Stomach (tissue), 8 donors: ENCODE measurements at regions not wholly inside any gene's neighbourhood (a gene's known extent, or its start where the extent isn't known, plus 50 kb on each side); places are given as distances from the start of the nearest gene placed in this dataset.

Experiments used
- DNase-seq, 2 donors: peaks; one replicate each; pipeline versions ENCODE4 v3.0.0 to v3.0.0-alpha.2; 2013 to 2019
- H3K27ac ChIP-seq, 5 donors: fragments of 200-600 bp in 4 of 5; sonication (generic) in 4 of 5; one replicate each; pipeline ENCODE4 v1.5.1; 2013 to 2019; ENCODE audit warnings: mild to moderate bottlenecking in 1 of 5, moderate library complexity in 1 of 5
- H3K27me3 ChIP-seq, 3 donors: fragments of 200-600 bp; sonication (generic); one replicate each; pipeline ENCODE4 v1.5.1; 2017 to 2019; ENCODE audit warnings: mixed run types in 1 of 3
- H3K36me3 ChIP-seq, 4 donors: fragments of 200-600 bp; sonication (generic); 1 replicate in 3 of 4; 2 replicates in 1 of 4; pipeline ENCODE4 v1.5.1; 2016 to 2019
- H3K4me1 ChIP-seq, 4 donors: fragments of 200-600 bp; sonication (generic); one replicate each; pipeline ENCODE4 v1.5.1; 2016 to 2019
- H3K4me3 ChIP-seq, 4 donors: fragments of 200-600 bp; sonication (generic) in 3 of 4; one replicate each; pipeline ENCODE4 v1.5.1; 2016 to 2019; ENCODE audit warnings: mild to moderate bottlenecking in 1 of 4
- H3K9me3 ChIP-seq, 4 donors: fragments of 200-600 bp; sonication (generic); one replicate each; pipeline ENCODE4 v1.5.1; 2016 to 2019
- CTCF ChIP-seq, 7 experiments: fragments of 450-650 bp in 4 of 7; fragments of 200-600 bp in 3 of 7; sonication (generic) in 3 of 7; IDR thresholded peaks; one replicate each; pipeline ENCODE4 v1.5.1; 2016 to 2019; ENCODE audit warnings: antibody characterized with exemption in 7 of 7, control low read depth in 2 of 7, mild to moderate bottlenecking in 1 of 7
- EP300 ChIP-seq: sonication (generic); formaldehyde crosslinking; IDR thresholded peaks from one replicate; pipeline ENCODE4 v1.6.1; 2017; ENCODE audit warnings: antibody characterized with exemption
- POLR2A ChIP-seq, 4 donors: fragments of 450-650 bp; IDR thresholded peaks; one replicate each; pipeline ENCODE4 v1.6.1; 2016; ENCODE audit warnings: antibody characterized with exemption in 4 of 4, control low read depth in 2 of 4, mild to moderate bottlenecking in 1 of 4, moderate library complexity in 1 of 4
- POLR2AphosphoS5 ChIP-seq, 3 donors: sonication (generic); formaldehyde crosslinking; IDR thresholded peaks; one replicate each; pipeline ENCODE4 v1.6.1; 2016; ENCODE audit warnings: antibody characterized with exemption in 3 of 3
- WGBS, 5 donors: extraction: QIAGEN DNeasy Blood & Tissue Kit in 3 of 5; methylation state at CpG; one replicate each; pipeline versions ENCODE4 v1.1.5 to v1.1.7; 2013 to 2018; 5-methylcytosine and 5-hydroxymethylcytosine counted together
- intact Hi-C: fragments of 100-400 bp; cut with DNase I; formaldehyde crosslinking; loops from one replicate; pipeline ENCODE4 v1.15.1; 2023; ENCODE audit warnings: low total_unique reads
- donor health status: healthy with polysubstance abuse.
- donor health status: Bipolar disorder and iron deficiency.
- donor health status: healthy.

DNA sequence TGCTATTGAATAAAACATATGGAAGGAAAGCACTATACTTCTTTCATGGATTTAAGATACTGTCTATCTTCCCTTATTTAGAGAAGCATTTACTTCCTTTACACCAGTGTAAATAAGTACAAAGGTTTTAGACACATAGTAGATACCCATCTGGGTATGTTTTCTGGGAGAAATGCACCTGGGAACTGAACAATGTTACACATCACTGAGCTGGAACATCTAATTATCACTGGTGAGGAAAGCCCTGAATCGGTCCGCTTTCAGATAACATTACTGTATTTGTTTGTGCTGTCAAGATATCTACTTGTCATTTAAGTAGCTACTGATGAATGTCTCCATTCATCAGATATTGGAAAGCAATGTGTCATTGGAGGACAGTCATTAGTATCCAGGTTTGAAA lies 964.7 kb upstream of the PTPRD start:
- 49 to 64% (median 54%) methylated on average over 2 of the region's 2 CpGs for WGBS, 5 donors
- H3K27me3 ChIP-seq: no peaks in the 10 kb centered on the region
- no peaks in the 10 kb centered on the region for H3K36me3 ChIP-seq
- intact Hi-C loops: no loop called here
- no peak for TF ChIP-seq CTCF (IDR thresholded peaks at IDR 0.05)
- no peak for TF ChIP-seq POLR2AphosphoS5 (IDR thresholded peaks at IDR 0.05)
- no peak for TF ChIP-seq POLR2A (IDR thresholded peaks at IDR 0.05)
- TF ChIP-seq EP300: no peak
- H3K4me3 ChIP-seq: no peak overlapping the region
- DNase-seq: peak in 1 of 2 donors; percentile 27
- no peaks in the 10 kb centered on the region for H3K9me3 ChIP-seq
- H3K4me1 ChIP-seq: no peaks in the 10 kb centered on the region
- no peak overlapping the region for H3K27ac ChIP-seq

GRCh38 chr9:11595756-11596155 lies 983.0 kb upstream of the PTPRD start:
- no peak for DNase-seq
- Histone ChIP-seq H3K4me3 (no peak overlapping the region), H3K4me1 (no peaks in the 10 kb centered on the region), H3K27me3 (no peaks in the 10 kb centered on the region), H3K9me3 (no peaks in the 10 kb centered on the region), H3K27ac (no peak overlapping the region), H3K36me3 (no peaks in the 10 kb centered on the region)
- TF ChIP-seq EP300 (no peak), POLR2A (IDR thresholded peaks at IDR 0.05) (no peak), POLR2AphosphoS5 (IDR thresholded peaks at IDR 0.05) (no peak), CTCF (IDR thresholded peaks at IDR 0.05) (no peak)
- intact Hi-C loops: no loop called here

- H3K4me3 ChIP-seq: no peak overlapping the region
- peaks cover 0 to 10% (median 8%) of the 10 kb centered on the region in 4 donors for H3K9me3 ChIP-seq
- 80 to 91% (median 91%) methylated on average over 44 to 49 of the region's 49 CpGs for WGBS, 5 donors
- H3K36me3 ChIP-seq: no peaks in the 10 kb centered on the region
- DNase-seq: no peak
- H3K4me1 ChIP-seq: no peaks in the 10 kb centered on the region
- intact Hi-C loops: no loop called here
- H3K27me3 ChIP-seq: no peaks in the 10 kb centered on the region
- no peak overlapping the region for H3K27ac ChIP-seq
- TF ChIP-seq POLR2AphosphoS5 (IDR thresholded peaks at IDR 0.05): no peak
- no peak for TF ChIP-seq POLR2A (IDR thresholded peaks at IDR 0.05)
- TF ChIP-seq EP300: no peak
- TF ChIP-seq CTCF (IDR thresholded peaks at IDR 0.05): no peak
These were observed 1005.5 kb upstream of the PTPRD start for GRCh38 chr9:11618241-11618805.

- Histone ChIP-seq H3K36me3 (no peaks in the 10 kb centered on the region), H3K4me1 (no peaks in the 10 kb centered on the region), H3K27ac (no peak overlapping the region), H3K4me3 (no peak overlapping the region), H3K27me3 (no peaks in the 10 kb centered on the region), H3K9me3 (peaks cover 0 to 20% (median 15%) of the 10 kb centered on the region in 4 donors)
- 84 to 94% (median 91%) methylated on average over 1 of the region's 1 CpG for WGBS, 5 donors
- TF ChIP-seq POLR2A (IDR thresholded peaks at IDR 0.05) (no peak), CTCF (IDR thresholded peaks at IDR 0.05) (no peak), POLR2AphosphoS5 (IDR thresholded peaks at IDR 0.05) (no peak), EP300 (no peak)
- DNase-seq: no peak
- intact Hi-C loops: no loop called here
These were observed 1019.9 kb upstream of the PTPRD start for GRCh38 chr9:11632691-11633090.
